GM23338 (cell line): ENCODE measurements at regions not wholly inside any gene's neighbourhood (a gene's known extent, or its start where the extent isn't known, plus 50 kb on each side); places are given as distances from the start of the nearest gene placed in this dataset.

Experiments
- ATAC-seq: fragments of 200-7000 bp; cut with Tn5 transposase; 3 replicates; pipeline ENCODE4 v1.9.1; 2020
- DNase-seq: peaks from one replicate; pipeline ENCODE4 v3.0.0-alpha.2; 2015; ENCODE audit warnings: low spot score
- H2AFZ ChIP-seq: fragments of 200-600 bp; sonication (generic); 2 replicates; pipeline ENCODE4 v1.8.0; 2016; ENCODE audit warnings: antibody characterized with exemption, mild to moderate bottlenecking, moderate library complexity
- H3F3A ChIP-seq: fragments of 200-600 bp; sonication (generic); replicated peaks from 2 replicates; pipeline ENCODE4 v1.8.0; 2017; ENCODE audit warnings: antibody characterized with exemption, mixed run types, low read depth
- H3K27ac ChIP-seq: fragments of 200-600 bp; sonication (generic); 2 replicates; pipeline ENCODE4 v1.6.1; 2016; ENCODE audit warnings: low read depth
- H3K27me3 ChIP-seq: fragments of 200-600 bp; sonication (generic); 2 replicates; pipeline ENCODE4 v1.8.0; 2016; ENCODE audit warnings: mild to moderate bottlenecking, mixed run types, moderate library complexity; ENCODE audit not compliant: insufficient read depth
- H3K36me3 ChIP-seq: fragments of 200-600 bp; sonication (generic); 2 replicates; pipeline ENCODE4 v1.8.0; 2016; ENCODE audit warnings: mild to moderate bottlenecking; ENCODE audit not compliant: insufficient read depth
- H3K4me1 ChIP-seq: fragments of 200-600 bp; sonication (generic); 2 replicates; pipeline ENCODE4 v1.8.0; 2016; ENCODE audit warnings: mild to moderate bottlenecking, moderate library complexity; ENCODE audit not compliant: insufficient read depth
- H3K4me2 ChIP-seq: fragments of 200-600 bp; sonication (generic); 2 replicates; pipeline ENCODE4 v1.7.1; 2017; ENCODE audit warnings: mixed run types
- H3K4me3 ChIP-seq: fragments of 200-600 bp; sonication (generic); 2 replicates; pipeline ENCODE4 v1.6.1; 2016; ENCODE audit warnings: mixed run types
- H3K79me2 ChIP-seq: fragments of 200-600 bp; sonication (generic); replicated peaks from 2 replicates; pipeline ENCODE4 v1.8.0; 2017; ENCODE audit warnings: mild to moderate bottlenecking; ENCODE audit not compliant: insufficient read depth
- H3K9me2 ChIP-seq: fragments of 200-600 bp; sonication (generic); 2 replicates; pipeline ENCODE4 v1.8.0; 2017; ENCODE audit not compliant: insufficient read depth
- H4K20me1 ChIP-seq: fragments of 200-600 bp; sonication (generic); replicated peaks from 2 replicates; pipeline ENCODE4 v1.8.0; 2017; ENCODE audit warnings: mild to moderate bottlenecking; ENCODE audit not compliant: insufficient read depth
- H3K27ac Mint-ChIP-seq: 2 replicates; pipeline ENCODE4 v1.8.0; 2020; ENCODE audit warnings: inconsistent platforms, mild to moderate bottlenecking, moderate library complexity, mixed read lengths
- H3K27me3 Mint-ChIP-seq: 3 replicates; pipeline ENCODE4 v1.8.0; 2022; ENCODE audit warnings: low read depth, mild to moderate bottlenecking, moderate library complexity, mixed read lengths, inconsistent platforms; ENCODE audit not compliant: insufficient read depth, poor library complexity
- H3K36me3 Mint-ChIP-seq: 3 replicates; pipeline ENCODE4 v1.8.0; 2021; ENCODE audit warnings: low read depth, mild to moderate bottlenecking, inconsistent platforms, moderate library complexity, mixed read lengths
- H3K4me1 Mint-ChIP-seq: 3 replicates; pipeline ENCODE4 v1.8.0; 2020; ENCODE audit warnings: mild to moderate bottlenecking, inconsistent platforms, mixed read lengths
- H3K4me3 Mint-ChIP-seq: 3 replicates; pipeline ENCODE4 v1.8.0; 2021; ENCODE audit warnings: moderate library complexity, mild to moderate bottlenecking, inconsistent platforms, mixed read lengths
- H3K9me3 Mint-ChIP-seq: 3 replicates; pipeline ENCODE4 v1.8.0; 2020; ENCODE audit warnings: moderate library complexity, mild to moderate bottlenecking, inconsistent platforms, mixed read lengths
- CREB1 ChIP-seq: fragments of 250-450 bp; sonication (Bioruptor Pico); IDR thresholded peaks from 2 replicates; pipeline ENCODE4 v1.5.0; 2020; ENCODE audit warnings: low read depth, mild to moderate bottlenecking, moderate library complexity
- CTCF ChIP-seq, 2 experiments: fragments of 200-600 bp in 1 of 2; sonication (generic) in 1 of 2; conservative IDR thresholded peaks; 2 replicates each; pipeline versions ENCODE4 v1.5.1 to v1.6.1; 2016 to 2017; ENCODE audit warnings: antibody characterized with exemption in 2 of 2, low read depth in 2 of 2, mild to moderate bottlenecking in 2 of 2, moderate library complexity in 1 of 2
- ETS1 ChIP-seq: IDR thresholded peaks from 2 replicates; pipeline ENCODE4 v1.6.1; 2016; ENCODE audit warnings: antibody characterized with exemption
- EZH2 ChIP-seq: fragments of 200-600 bp; sonication (generic); IDR thresholded peaks from one replicate; pipeline ENCODE4 v1.8.0; 2017; ENCODE audit warnings: antibody characterized with exemption, mild to moderate bottlenecking, low read depth; ENCODE audit not compliant: unreplicated experiment
- EZH2phosphoT487 ChIP-seq: fragments of 200-600 bp; sonication (generic); IDR thresholded peaks from one replicate; pipeline ENCODE4 v1.8.1; 2018; ENCODE audit warnings: antibody characterized with exemption; ENCODE audit not compliant: unreplicated experiment
- JUNB ChIP-seq: IDR thresholded peaks from one replicate; pipeline ENCODE4 v1.6.1; 2016; ENCODE audit warnings: antibody characterized with exemption; ENCODE audit not compliant: unreplicated experiment
- NANOG ChIP-seq: IDR thresholded peaks from 2 replicates; pipeline ENCODE4 v1.6.1; 2016; ENCODE audit warnings: antibody characterized with exemption, borderline replicate concordance
- POLR2AphosphoS5 ChIP-seq: IDR thresholded peaks from 2 replicates; pipeline ENCODE4 v1.6.1; 2016; ENCODE audit warnings: antibody characterized with exemption, low read depth
- STAT1 ChIP-seq: IDR thresholded peaks from one replicate; pipeline ENCODE4 v1.6.1; 2016; ENCODE audit warnings: antibody characterized with exemption; ENCODE audit not compliant: unreplicated experiment
- ZNF114 ChIP-seq: fragments of 250-450 bp; sonication (Bioruptor Pico); IDR thresholded peaks from 2 replicates; pipeline ENCODE4 v1.5.0; 2020; ENCODE audit warnings: mild to moderate bottlenecking, moderate library complexity
- ZNF331 ChIP-seq: fragments of 250-450 bp; sonication (Bioruptor Pico); IDR thresholded peaks from 2 replicates; pipeline ENCODE4 v1.5.0; 2020; ENCODE audit warnings: low read depth, mild to moderate bottlenecking, moderate library complexity
- ZNF462 ChIP-seq: fragments of 250-450 bp; sonication (Bioruptor Pico); IDR thresholded peaks from 2 replicates; pipeline ENCODE4 v1.5.0; 2020; ENCODE audit warnings: mild to moderate bottlenecking, moderate library complexity
- TF ChIP-seq, protein P1 (sequence below): IDR thresholded peaks from one replicate; pipeline ENCODE4 v1.6.1; 2018; ENCODE audit warnings: antibody characterized with exemption; ENCODE audit not compliant: unreplicated experiment

DNA sequence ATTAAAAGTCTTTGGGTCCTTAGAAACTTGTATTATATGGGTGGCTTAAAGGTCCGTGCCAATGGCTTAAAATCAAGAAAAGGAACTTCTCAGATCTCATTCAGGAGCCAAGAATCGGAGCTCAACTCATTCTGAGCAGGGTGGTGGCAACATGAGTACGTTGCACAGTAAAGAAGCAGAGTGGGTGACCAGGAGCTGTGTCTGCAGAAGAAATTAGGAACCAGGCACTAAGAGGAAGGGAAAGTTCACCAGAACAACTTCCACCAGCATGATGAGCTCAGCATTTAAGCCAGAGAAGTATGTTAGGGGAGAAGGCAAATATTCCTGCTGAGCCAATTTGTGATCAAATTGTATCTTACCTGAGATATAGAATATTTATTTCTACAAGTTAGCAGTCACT, 236.0 kb upstream of the NRP1 start:
- no peaks in the 10 kb centered on the region; the same call in 2 of the 3 replicates for H3K9me3 Mint-ChIP-seq
- Histone ChIP-seq H3F3A (no peaks in the 10 kb centered on the region), H4K20me1 (no peaks in the 10 kb centered on the region), H3K4me1 (peaks cover 19% of the 10 kb centered on the region), H3K4me3 (no peak overlapping the region), H3K36me3 (no peaks in the 10 kb centered on the region), H3K27ac (no peak overlapping the region), H2AFZ (peak overlapping the region; percentile 63; the same call in 1 of the 2 replicates), H3K4me2 (no peak overlapping the region), H3K27me3 (no peaks in the 10 kb centered on the region), H3K79me2 (no peaks in the 10 kb centered on the region), H3K9me2 (no peaks in the 10 kb centered on the region)
- no peak overlapping the region for H3K4me3 Mint-ChIP-seq
- peaks cover 3% of the 10 kb centered on the region for H3K27me3 Mint-ChIP-seq
- no peak overlapping the region; the same call in 1 of the 2 replicates for H3K27ac Mint-ChIP-seq
- ATAC-seq = no peak
- no peaks in the 10 kb centered on the region for H3K36me3 Mint-ChIP-seq
- DNase-seq = no peak
- TF ChIP-seq ZNF114 (CRISPR knock-in tag) (no peak), CTCF (conservative IDR thresholded peaks at IDR 0.05; ENCODE audit: low read depth in 2 of 2) (no peak), NANOG (no peak), EZH2 (no peak), POLR2AphosphoS5 (no peak), STAT1 (no peak), ZNF331 (CRISPR knock-in tag) (no peak), JUNB (no peak), CREB1 (CRISPR knock-in tag) (no peak), ETS1 (no peak), EZH2phosphoT487 (no peak), ZNF462 (no peak)
- TF ChIP-seq, protein P1, sequence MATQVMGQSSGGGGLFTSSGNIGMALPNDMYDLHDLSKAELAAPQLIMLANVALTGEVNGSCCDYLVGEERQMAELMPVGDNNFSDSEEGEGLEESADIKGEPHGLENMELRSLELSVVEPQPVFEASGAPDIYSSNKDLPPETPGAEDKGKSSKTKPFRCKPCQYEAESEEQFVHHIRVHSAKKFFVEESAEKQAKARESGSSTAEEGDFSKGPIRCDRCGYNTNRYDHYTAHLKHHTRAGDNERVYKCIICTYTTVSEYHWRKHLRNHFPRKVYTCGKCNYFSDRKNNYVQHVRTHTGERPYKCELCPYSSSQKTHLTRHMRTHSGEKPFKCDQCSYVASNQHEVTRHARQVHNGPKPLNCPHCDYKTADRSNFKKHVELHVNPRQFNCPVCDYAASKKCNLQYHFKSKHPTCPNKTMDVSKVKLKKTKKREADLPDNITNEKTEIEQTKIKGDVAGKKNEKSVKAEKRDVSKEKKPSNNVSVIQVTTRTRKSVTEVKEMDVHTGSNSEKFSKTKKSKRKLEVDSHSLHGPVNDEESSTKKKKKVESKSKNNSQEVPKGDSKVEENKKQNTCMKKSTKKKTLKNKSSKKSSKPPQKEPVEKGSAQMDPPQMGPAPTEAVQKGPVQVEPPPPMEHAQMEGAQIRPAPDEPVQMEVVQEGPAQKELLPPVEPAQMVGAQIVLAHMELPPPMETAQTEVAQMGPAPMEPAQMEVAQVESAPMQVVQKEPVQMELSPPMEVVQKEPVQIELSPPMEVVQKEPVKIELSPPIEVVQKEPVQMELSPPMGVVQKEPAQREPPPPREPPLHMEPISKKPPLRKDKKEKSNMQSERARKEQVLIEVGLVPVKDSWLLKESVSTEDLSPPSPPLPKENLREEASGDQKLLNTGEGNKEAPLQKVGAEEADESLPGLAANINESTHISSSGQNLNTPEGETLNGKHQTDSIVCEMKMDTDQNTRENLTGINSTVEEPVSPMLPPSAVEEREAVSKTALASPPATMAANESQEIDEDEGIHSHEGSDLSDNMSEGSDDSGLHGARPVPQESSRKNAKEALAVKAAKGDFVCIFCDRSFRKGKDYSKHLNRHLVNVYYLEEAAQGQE = no peak
- H3K4me1 Mint-ChIP-seq = peaks cover 17% of the 10 kb centered on the region
